AG04450 (cell line): ENCODE measurements at regions not wholly inside any gene's neighbourhood (a gene's known extent, or its start where the extent isn't known, plus 50 kb on each side); places are given as distances from the start of the nearest gene placed in this dataset.

Experiments used
- CTCF ChIA-PET: fragments of 300-600, 350-600 bp; formaldehyde crosslinking; extraction: SDS; loops from one replicate; lab custom pipeline; 2022; ENCODE audit warnings: antibody characterized with exemption, inconsistent platforms; lab: Charles Lee
- POLR2A ChIA-PET: fragments of 350-600 bp; formaldehyde crosslinking; extraction: SDS; loops from one replicate; lab custom pipeline; 2021; ENCODE audit warnings: antibody characterized with exemption, inconsistent platforms; lab: Yijun Ruan, JAX
- DNase-seq: peaks from one replicate; pipeline ENCODE4 v3.0.0-alpha.2; 2011; ENCODE audit warnings: low read depth, low spot score
- H3K27ac ChIP-seq: one replicate; pipeline ENCODE4 v1.5.1; 2012; ENCODE audit warnings: low read depth, low read length, control low read depth
- H3K27me3 ChIP-seq: one replicate; pipeline ENCODE4 v1.6.0; 2012; ENCODE audit warnings: low read length; ENCODE audit not compliant: control insufficient read depth, insufficient read depth
- H3K4me3 ChIP-seq: 2 replicates; pipeline ENCODE4 v1.5.1; 2011; ENCODE audit warnings: mild to moderate bottlenecking, low read depth, low read length, control low read depth
- H3K9me3 ChIP-seq: 2 replicates; pipeline ENCODE4 v1.5.1; 2012; ENCODE audit warnings: low read length; ENCODE audit not compliant: control insufficient read depth, insufficient read depth
- CTCF ChIP-seq: IDR thresholded peaks from 2 replicates; pipeline ENCODE4 v1.5.1; 2011; ENCODE audit warnings: low read depth, low read length, control low read depth, inconsistent platforms

DNA sequence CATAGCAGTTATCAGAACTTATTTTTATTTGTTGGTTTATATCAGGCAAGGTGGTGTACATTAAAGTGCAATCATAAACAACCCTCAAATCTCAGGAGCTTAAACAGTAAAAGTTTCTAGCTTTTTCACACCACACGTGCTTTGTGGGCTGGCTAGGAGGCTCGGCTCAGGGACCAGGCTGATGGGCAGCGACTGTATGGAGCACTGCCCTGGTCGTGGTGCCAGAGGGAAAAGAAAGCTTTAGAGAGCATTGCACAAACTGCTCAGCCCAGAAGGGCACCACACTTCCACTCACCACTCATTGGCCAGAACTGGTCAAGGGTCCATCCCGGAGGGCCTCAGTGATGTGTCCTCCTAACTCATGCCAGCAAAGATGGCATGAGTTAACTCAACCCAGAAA lies 123.2 kb downstream of the AQP9 start:
- DNase-seq: no peak
- H3K27ac ChIP-seq: no peak overlapping the region
- H3K4me3 ChIP-seq: no peak overlapping the region
- H3K27me3 ChIP-seq: no peaks in the 10 kb centered on the region
- ChIA-PET CTCF (no interaction called here), POLR2A (no interaction called here)
- TF ChIP-seq CTCF: no peak
- H3K9me3 ChIP-seq: no peaks in the 10 kb centered on the region

DNA sequence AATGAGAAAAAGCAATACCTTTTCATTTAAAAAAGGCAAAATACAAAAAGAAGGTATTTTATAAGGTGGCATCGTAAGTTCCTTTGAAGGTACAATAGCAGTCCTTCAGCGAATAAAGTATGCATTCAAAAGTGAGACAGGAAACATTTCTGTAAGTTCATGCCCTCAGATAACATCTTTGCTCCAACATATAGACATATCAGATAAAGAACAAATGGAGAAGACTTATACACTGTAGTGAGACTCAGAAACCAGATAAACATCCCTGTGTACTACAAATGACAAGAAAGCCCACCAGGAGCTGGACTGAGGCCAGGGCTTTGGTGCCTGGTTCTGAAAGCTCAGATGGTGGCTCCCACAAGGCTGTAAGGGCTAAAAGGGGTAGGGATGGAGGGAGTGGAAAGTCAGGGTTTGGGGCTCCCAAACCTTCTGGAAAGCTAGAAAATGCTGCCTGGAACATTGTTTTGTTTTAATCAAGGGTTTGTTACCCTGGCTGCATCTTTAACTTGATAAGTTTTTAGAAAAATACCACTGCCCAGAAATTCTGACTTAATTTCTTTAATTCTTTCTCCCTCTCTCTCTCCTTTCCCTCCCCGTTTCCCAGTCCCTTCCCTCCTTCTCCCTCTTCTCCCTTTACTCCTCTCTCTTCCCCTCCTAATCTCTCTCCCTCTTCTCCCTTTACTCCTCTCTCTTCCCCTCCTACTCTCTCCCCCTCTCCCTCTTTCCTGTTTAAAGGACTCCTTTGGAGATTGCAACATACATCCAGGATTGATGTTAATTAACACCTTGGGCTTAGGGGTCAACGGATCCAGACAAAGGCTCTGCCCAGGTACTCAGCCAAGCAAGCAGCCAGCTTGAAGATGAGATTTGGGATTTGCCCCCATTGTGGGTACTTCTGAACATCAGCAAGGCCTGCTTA lies 126.1 kb downstream of the AQP9 start:
- DNase-seq: no peak
- H3K27ac ChIP-seq: no peak overlapping the region
- no peak for TF ChIP-seq CTCF
- ChIA-PET POLR2A (no interaction called here), CTCF (no interaction called here)
- no peaks in the 10 kb centered on the region; the same call in 1 of the 2 replicates for H3K9me3 ChIP-seq
- H3K27me3 ChIP-seq: no peaks in the 10 kb centered on the region
- no peak overlapping the region for H3K4me3 ChIP-seq

DNA sequence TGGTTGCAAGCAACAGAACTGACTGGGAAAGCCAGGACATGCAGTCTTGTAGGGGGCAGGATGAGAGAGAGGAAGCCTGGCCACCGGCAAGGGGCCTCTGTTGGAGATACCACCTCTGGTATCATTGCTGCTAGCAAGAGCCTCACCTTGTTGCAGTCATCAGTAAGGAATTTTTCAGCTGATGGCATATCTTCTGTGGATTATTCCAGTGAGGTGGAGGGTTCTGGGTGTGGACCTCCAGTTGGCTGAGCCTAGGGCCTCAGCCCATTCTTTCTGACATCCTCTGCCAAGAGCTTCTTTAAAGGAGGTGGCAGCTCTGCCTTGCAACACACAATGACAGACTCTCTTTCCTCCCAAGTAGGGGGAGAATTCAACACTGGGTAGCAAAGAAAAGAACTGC lies 128.9 kb downstream of the AQP9 start:
- POLR2A ChIA-PET: no interaction called here
- Histone ChIP-seq H3K4me3 (no peak overlapping the region), H3K27me3 (no peaks in the 10 kb centered on the region), H3K9me3 (peaks cover 5% of the 10 kb centered on the region), H3K27ac (no peak overlapping the region)
- no peak for DNase-seq
- no peak for TF ChIP-seq CTCF
- CTCF ChIA-PET: interaction anchor here (2.1 kb wide), 1 partner anchor 39 kb away, joined by 6 read pairs; no protein-coding TSS in a partner anchor

DNA sequence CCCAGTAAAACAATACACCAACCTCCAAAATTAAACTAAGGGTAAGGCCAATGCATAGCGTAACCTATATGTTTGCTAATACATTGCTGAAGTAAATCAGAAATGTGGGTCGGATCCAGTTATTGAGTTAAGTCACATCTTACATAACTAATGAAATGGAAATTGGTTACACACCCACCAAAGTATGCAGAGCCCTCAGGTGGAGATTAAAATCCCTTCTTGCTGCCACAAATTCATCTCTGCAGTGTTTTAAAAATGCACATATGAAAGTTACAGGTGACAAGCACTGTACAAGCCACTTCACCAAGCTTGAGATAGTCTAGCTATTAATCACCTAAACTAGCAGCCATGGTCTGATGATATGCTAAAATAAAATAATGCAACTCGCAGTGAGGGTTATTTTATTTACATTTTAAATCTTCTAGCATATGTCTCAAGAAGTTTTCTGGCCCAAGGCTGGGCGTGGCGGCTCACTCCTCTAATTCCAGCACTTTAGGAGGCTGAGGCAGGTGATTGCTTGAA lies 130.6 kb downstream of the AQP9 start:
- DNase-seq: no peak
- H3K27ac ChIP-seq: no peak overlapping the region
- CTCF ChIA-PET: interaction anchor here (0.6 to 2.1 kb wide), 7 partner anchors 17 to 409 kb away, joined by 3 to 6 read pairs (median 3); no protein-coding TSS in a partner anchor
- H3K4me3 ChIP-seq: no peak overlapping the region
- POLR2A ChIA-PET: no interaction called here
- H3K9me3 ChIP-seq: peaks cover 6% of the 10 kb centered on the region
- no peak for TF ChIP-seq CTCF
- no peaks in the 10 kb centered on the region for H3K27me3 ChIP-seq
